ENCODE measurements at regions not wholly inside any gene's neighbourhood (a gene's known extent, or its start where the extent isn't known, plus 50 kb on each side); places are given as distances from the start of the nearest gene placed in this dataset.

DNA sequence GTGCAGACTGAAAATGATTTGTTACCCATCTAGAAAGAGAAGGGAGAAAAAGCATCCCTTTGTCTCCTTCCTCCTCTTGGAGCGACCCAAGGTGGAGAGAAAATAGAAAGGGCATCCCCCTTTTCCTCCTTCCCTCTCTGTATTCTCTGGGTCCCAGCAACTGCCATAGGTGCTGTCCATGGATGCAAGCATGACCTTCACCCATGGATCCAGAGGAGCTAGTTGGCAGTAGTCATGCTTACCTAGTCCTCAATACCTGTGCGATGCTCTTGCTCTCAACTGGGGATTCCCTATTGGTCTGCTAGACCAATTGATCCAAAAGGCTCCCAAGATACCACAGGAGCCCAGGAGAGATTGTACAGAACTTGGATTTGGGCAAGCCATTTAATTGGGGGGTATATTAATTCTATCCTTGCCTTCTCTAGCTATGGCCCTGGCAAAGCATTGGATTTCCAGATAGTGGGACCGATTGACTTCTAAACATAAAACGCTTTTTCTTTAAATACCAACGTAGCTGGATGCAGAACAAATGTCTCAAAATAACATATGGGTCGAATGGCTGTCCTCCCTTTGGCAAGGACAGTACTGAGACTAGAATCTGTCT, 547.8 kb upstream of the IGFBP3 start:
- peak; percentile 37 for DNase-seq

DNA sequence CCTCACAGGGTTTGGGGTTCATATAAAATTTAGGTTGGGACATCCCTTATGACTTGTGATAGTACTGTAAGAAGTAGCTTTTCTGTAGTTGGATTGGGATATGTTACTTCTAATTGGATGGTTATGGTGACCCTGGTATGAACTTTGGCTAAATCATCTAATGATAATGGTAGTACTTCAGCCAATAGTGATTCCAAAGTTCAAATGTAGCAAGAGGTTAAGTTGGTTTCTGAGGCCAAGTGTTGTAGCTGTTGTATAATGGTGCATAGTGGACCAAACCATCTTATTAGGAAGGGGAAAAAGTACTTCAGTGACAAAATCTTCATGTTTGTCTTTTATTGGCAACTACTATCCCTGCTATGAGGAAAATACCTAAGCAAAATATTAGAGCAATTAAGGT, 542.1 kb upstream of the IGFBP3 start:
- no peak for DNase-seq

DNA sequence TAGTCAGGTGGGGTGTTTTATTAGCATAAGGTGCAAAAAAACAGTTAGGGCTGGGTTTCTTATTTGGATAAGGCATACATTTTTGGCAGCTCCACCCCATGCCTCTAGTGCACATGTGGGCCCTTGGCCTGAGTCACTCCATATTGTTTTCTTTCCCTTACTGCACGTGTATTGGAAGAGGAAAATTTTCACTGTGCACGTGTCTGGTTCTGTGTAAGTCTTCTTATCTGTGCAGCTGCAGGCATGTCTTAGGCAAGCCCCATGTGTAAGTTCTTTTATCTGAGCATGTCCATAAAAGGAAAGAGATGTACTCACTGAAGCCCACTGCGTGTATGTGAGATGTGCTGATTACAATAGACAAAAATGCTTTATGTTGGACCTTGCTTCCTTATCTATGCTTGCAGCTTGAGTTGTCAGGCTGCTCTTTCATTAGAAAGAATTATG, 540.3 kb upstream of the IGFBP3 start:
- DNase-seq = no peak

DNA sequence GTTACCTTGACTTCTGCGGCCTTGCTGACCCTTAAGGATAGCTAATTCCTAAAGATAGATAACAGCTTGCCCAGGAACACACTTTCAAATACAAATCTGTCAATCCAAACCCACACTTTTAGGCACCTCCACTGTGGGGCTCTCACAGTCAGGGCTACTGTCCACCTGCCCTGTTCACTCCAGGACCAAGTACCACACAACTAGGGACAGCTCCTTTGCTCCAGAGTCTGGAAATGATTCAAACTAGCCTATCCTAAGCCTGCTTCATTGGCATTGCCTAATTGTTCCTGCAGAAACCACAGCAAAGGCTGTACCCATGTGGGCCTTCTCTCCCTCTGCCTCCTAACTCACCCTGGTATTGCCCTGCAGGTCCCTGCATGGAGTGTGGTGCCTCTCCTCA, 538.9 kb upstream of the IGFBP3 start:
- DNase-seq = no peak

DNA sequence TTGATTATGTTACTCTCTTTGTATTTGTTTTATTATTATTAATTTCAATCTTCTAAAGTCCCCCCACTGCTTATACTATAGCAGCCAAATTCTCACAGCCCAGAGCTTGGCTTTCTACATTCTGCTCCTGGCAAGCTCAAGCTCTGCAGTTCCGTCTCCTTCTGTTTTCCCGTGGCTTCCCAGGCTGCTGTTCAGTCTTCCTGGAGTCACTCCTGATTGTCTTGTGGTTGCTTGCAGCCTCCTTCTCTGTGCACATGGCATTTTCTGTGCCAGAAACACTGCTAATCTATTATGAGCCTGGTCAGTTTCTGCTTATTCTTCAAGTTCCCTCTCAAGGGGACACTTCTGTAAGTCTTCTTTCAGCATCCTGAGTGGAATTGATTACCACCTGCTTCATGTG, 533.7 kb upstream of the IGFBP3 start:
- no peak for DNase-seq

DNA sequence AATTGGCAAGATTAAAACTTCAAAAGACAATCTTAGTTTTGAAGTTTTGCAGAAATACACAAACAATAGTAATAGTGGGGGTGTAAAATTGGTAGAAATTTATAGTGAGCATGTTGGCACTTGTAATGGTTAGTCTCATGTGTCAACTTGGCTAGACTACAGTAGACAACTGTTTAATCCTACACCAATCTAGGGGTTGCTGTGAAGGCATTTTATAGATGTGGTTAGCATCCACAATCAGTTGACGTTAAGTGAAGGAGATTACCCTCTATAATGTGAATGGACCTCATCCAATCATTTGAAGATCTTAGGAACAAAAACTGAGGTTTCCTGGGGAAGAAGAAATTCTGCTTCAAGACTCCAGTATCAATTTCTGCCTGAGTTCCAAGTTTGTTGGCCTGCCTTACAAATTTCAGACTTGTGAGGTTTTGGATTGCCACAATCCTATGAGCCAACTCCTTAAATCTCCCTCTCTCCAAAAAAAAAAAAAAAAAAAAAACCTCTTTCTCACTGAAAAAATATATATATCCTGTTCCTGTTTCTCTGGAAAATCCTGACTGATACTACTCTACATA, 531.6 kb upstream of the IGFBP3 start:
- DNase-seq = no peak

DNA sequence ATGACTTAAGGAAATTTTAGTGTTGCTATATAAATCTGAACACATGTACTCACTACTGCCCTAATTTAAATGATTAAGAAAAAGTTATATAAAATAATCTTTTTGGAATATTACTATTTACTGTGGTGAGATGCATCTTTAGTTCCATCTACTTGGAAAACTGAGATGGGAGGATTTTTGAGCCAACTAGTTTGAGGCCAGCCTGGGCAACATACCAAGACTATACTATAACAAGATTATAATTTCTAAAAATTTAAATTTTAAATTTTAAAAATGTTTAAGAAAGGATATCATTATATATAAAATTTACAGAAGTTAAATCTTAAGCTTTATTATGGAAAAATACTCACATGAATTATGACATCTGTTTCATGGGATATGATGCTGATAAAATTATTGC, 530.8 kb upstream of the IGFBP3 start:
- no peak for DNase-seq

DNA sequence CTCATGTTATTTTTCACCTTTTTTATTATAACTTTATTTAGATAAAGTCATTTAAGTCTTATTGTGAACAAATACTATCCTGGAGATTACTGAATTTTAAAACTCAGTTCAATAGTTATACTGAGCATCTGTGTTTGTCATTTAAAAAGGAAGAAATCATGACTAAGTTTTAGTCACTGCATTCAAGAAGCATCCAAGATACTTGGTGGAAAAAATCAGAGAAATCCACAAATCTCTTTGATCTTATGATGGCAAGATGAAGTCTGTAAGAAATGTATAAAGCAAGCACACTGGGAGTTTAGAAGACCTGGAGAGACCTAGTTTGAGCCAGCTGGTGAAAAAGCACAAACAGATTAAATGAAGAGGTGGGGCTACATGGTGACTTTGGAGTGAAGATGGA, 529.8 kb upstream of the IGFBP3 start:
- DNase-seq = no peak

DNA sequence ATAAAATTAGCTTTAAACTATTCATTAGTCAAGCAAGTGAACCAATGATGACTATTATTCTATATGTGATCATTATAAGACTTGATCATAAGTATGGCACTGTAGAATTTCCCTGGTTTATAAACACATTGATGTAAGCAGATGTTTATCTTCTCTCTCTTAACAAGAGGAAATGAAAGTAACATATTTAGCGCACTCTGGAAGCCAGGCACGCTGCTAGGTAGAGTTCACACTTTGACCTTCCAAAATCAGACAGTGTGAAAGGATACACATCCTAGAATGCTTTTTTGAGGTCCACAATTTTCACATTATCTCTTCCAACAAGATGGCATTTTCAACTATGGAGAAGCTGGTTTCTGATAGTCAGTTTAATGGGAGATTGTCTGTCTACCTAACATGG, 529.4 kb upstream of the IGFBP3 start:
- DNase-seq = no peak

DNA sequence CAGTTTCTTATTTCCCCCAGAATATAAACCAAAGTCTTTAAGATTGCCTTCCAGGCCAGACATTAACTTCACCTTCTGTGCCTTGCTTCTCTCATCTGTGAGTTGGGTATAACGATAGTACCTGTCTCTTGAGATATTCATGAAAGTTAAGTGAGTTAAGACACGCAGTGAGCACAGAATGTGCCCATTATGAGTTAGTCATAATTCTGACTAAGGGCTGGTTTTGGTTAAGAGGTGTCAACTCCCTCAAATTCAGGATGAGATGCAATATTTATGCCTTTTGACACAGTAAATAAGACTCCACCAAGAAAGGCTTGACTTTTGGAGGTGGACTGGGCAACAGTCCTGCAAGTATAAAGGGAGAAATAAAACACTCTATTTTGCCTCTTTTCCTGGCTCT, 528.7 kb upstream of the IGFBP3 start:
- no peak for DNase-seq

DNA sequence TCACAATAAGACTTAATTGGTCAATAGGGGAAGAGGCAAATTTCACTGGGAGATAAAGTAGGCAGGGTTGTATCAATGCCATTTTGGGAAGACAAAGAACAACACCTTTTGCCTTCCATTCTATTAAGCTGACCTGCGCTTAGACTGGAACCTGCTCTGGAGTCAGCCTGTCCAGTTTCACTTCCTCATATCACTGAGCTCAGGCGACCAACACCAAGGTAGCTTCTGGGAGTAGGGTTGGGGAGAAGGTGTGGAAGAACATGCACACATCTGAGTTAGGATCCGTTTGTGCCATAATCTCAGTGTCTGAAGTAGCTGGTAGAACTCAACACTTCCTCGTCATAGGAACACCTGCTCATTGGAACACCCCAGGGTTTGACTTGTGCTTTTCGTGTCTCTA, 527.4 kb upstream of the IGFBP3 start:
- no peak for DNase-seq

DNA sequence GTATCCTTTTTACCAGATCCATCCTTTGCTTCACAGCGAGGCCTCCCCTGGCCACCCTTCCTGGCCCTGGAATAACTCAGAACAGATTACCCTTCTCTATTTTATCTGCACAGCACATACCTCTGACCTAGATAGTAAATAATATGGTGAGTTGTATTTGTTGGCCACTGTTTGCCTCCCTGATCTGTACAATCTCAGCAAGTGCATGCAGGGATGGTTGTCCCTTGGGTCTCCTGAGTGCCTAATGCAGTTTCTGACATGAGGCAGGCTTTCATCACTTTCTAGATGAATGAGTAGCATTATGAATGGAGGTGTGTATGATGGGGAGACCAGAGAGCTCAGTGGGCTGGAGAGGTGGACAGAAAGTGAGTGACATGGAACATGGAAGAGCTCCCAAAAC, 525.1 kb upstream of the IGFBP3 start:
- peak; percentile 71 for DNase-seq

DNA sequence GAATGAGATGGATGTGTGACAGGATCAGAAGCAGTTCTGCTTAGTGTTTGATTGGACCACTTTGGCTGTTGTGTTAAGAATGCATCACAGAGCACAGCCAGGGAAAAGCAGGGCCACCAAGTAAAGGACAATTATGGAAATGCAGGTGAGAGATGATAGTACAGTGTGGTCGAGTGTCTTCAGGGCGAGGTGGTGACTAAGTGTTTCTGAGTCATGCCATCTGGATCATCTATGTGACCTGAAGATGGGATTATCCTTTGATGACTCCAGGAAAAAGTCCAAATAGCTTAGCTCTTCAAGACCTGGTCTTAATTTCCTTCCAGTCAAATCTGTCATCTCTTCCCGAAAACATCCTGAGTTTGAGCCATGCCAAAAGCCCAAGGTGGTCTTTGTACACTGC, 523.2 kb upstream of the IGFBP3 start:
- no peak for DNase-seq

DNA sequence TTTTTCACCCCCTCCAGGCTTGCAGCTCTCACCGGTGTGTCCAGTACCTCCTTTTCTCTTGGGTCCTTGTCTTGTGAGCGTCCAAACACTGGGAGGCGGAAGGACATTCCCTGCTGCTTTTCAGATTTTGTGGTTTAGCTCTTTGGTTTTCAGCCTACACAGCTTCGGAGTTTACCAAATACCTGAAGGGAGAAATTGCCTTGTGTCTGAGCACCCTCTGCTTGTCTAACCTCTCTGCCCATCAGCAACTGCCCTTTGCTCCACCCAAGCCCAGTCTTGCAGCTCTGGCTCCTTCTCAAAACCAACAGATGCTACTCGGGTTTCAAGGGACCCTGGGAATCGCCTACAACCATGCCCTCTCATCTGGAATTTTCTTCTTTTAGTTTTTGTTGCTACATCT, 519.1 kb upstream of the IGFBP3 start:
- DNase-seq = no peak

DNA sequence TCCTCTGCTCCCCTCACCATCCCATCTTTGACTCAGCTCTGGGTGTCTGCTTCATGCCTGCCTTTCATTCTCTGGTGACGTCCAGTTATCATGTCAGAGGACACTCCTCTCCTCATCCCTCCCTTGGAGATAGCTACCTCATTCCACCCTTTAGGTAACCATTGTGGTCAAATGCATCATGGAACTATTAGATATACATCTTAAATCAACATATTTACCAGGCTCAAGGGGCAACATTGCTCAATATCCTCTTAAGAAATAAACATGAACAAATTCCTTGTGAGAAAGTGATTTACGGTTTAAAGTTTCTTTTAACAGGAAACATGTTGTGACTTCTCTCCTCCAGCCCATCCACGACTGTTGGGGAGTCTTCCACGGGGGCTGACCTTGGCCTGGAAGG, 511.6 kb upstream of the IGFBP3 start:
- no peak for DNase-seq

DNA sequence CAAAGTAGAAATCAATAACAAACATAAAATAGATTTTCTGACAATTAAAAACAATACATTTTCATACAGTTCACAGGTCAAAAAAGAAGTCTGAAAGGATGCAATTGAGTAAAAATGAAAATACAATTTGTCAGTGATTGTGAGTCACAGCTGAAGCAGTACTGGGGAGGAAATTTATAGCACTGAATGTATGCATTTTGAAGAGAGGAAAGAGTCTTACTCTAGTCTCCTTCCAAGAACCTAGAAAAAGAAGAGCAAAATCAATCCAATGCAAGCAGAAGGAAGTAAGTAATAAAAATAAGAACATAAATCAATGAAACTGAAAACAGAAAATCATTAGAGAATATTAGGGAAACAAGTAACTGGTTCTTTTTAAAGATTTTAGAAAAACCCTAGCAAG, 507.2 kb upstream of the IGFBP3 start:
- DNase-seq = no peak

DNA sequence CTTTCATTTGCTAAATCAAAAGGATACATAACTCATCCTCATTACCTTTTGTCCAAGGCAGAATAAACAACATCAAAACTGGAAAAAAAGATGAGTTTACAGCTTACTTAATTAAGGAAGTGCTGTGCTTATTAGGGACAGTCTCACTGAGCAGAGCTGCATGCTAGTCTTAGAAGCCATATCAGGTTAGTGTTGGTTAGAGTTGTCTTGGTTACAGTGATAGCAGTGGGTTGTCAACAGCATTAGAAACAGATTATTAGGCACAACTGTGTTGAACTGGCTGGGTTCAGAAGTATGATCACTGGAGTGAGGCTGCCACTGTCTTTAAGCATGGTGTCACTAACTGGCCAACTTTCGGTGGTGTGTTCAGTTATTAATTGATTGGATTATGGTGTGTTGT, 503.9 kb upstream of the IGFBP3 start:
- no peak for DNase-seq

DNA sequence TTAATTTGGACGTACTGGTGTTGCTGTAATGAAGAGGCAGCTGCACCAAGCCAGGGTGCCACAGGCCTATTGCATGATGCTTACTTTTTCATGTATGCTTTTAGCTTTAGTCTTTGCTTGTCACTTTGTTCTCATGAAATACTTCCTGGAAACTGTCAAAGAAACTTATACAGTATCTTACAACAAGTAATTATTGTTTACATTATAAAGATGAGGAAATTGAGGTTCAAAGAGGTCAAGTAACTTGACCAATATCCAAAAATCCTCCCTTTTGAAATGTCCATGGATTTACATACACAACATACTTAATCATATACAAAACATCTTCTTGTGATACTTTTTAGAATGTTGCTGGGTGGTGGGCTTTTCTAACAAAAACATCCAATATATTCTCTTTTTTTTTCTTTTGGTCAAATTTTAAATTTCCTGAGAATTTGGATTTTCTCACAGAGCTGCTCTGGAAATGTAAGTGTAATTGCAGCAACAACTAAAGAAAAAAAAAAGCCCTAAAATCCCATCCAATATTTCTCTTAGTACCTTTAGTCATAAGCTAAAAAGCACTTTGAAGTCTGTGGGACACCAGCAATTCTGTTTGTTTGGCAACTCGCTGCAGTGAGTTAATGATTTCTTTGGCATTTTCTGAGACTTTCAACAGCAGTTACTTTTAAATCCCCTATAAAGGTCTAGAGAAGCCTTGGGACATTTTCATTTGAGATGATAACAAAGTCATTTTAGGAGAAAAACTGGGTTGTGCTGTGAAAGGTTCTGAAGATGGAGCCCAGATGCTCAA, 500.6 kb upstream of the IGFBP3 start:
- no peak for DNase-seq

DNA sequence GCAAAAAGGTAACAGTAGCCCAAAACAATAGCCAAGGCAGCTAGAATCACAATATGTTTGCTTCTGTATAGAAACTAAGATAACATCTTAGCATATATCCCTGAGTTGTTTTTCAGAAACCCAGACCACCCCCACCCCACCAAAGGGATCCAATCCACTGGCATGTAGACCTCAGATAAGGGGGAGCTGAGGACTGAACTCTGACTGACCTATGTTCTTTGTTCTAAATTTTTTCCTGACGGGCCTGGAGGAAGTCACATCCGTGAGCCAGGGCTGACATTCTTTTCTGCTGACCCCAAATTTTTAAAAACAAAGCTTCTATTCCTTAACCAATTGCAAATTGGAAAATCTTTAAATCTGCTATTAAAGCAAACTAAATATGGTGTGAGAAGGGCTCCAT, 493.9 kb upstream of the IGFBP3 start:
- DNase-seq = peak; percentile 26

DNA sequence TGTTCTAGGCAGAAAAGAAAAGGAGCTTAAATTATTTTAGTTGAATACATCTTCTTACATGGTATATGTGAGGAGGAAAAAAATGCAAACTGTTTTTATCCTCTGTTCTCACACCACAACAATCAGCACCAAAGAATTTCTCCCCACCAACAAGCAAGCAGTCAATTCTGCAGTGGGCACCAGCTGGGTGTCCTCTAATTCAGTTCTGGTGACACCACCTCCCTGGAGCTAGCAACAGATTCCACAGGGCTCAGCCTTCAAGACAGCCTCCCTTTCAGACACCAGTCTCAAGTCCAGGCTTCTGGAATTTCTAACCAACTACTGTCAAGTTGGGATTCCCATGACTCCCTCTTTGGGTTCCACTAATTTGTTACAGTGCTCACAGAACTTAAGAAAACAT, 490.2 kb upstream of the IGFBP3 start:
- no peak for DNase-seq

DNA sequence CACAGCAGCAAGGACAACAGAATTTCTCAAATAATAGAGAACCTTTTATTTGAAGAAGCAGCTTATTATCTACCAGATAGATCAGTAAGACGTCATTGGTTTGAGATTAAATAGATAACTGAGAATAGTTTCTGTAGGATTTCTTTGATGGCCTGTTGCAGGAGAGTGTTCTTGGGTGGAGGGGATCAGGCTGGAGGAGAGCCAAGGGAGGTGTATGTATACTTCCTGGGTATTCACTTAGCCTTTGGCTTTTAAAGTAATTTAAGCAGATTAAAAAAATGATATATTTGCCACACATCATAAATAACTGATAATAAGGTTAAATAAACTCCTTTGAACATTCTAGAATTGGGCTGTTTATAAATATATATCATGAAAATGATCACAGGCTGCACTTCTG, 486.1 kb upstream of the IGFBP3 start:
- DNase-seq = no peak

DNA sequence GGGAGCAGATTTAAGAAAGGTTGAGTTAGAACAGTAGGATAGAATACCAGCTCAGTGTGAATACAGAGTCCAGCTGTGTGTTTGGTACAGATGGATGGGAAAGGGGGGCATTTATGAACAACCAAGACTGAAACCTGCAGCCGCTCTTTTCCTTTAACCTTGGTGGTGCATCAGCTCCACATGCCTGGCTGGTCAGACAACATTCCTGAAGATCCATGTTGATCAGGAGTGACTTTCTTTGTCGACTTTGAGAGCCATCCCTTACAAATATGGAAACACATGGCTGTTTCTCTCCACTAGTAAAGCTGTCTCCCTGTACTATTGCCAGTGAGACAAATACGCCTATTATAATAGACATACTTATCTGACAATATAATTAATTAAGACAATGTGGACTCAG, 476.5 kb upstream of the IGFBP3 start:
- DNase-seq = no peak

DNA sequence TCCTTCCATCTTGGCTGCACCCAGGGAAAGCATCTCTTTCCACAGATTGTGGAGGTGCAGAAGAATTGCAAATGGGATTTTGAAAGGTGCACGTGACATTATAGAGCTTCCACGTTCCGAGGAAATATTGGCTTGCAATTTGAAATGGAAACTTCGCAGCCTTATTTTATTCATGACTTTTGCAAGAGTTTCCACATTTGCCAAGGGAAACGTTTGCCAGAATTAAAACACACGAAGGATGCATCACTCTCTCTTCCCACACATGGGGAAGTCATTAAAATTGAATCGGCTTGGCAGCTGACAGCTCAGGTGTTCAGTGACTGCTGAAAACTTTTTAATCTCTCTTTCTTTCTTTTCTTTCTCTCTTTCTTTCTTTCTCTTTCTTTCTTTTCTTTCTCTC, 475.4 kb upstream of the IGFBP3 start:
- no peak for DNase-seq

DNA sequence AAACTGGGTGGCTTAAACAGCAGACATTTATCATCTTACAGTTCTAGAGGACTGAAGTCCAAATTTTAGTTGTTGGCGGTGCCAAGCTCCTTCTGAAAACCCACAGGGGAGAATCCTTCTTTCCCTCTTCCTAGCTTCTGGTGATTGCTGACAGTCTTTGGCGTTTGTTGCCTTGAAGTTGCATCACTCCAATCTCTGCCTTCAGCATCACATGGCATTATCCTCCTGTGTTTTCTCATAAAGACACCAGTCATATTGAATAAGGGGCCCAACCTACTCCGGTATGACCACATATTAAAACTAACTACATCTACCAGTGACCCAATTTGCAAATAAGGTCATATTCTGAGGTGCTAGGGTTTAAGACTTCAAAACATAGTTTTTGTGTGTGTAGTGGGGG, 472.1 kb upstream of the IGFBP3 start:
- DNase-seq = no peak
